NT2/D1 (cell line): ENCODE measurements at regions not wholly inside any gene's neighbourhood (a gene's known extent, or its start where the extent isn't known, plus 50 kb on each side); places are given as distances from the start of the nearest gene placed in this dataset.
"Not testable (repeated sequence)": the region's sequence is repeated elsewhere in the genome, so short reads cannot be mapped to it uniquely, and the experiment has no call there.

Experiments
- DNase-seq: peaks from one replicate; pipeline ENCODE4 v3.0.0-alpha.2; 2011; ENCODE audit warnings: low read depth, low spot score
- H3K27me3 ChIP-seq: 2 replicates; pipeline ENCODE4 v1.6.0; 2011; ENCODE audit warnings: mild to moderate bottlenecking; ENCODE audit not compliant: insufficient read length, insufficient read depth
- H3K36me3 ChIP-seq: 2 replicates; pipeline ENCODE4 v1.6.1; 2011; ENCODE audit warnings: mild to moderate bottlenecking, low read length, mixed read lengths; ENCODE audit not compliant: insufficient read depth, insufficient read length
- H3K4me1 ChIP-seq: 2 replicates; pipeline ENCODE4 v1.5.1; 2011; ENCODE audit not compliant: insufficient read depth, insufficient read length
- H3K4me3 ChIP-seq: 2 replicates; pipeline ENCODE4 v1.5.1; 2011; ENCODE audit warnings: low read depth; ENCODE audit not compliant: insufficient read length
- H3K9ac ChIP-seq: 2 replicates; pipeline ENCODE4 v1.6.0; 2011; ENCODE audit warnings: low read depth; ENCODE audit not compliant: insufficient read length
- H3K9me3 ChIP-seq: 2 replicates; pipeline ENCODE4 v1.5.1; 2011; ENCODE audit warnings: mild to moderate bottlenecking, low read length; ENCODE audit not compliant: insufficient read depth
- SUZ12 ChIP-seq: IDR thresholded peaks from 2 replicates; pipeline ENCODE4 v1.6.1; 2011; ENCODE audit not compliant: insufficient read length, insufficient read depth; ENCODE audit errors: extremely low read depth
- YY1 ChIP-seq: IDR thresholded peaks from 2 replicates; pipeline ENCODE4 v1.6.1; 2011; ENCODE audit not compliant: insufficient read length, insufficient read depth
- ZNF274 ChIP-seq: IDR thresholded peaks from 2 replicates; pipeline ENCODE4 v1.6.1; 2011; ENCODE audit warnings: mild to moderate bottlenecking, low read depth, low read length

DNA sequence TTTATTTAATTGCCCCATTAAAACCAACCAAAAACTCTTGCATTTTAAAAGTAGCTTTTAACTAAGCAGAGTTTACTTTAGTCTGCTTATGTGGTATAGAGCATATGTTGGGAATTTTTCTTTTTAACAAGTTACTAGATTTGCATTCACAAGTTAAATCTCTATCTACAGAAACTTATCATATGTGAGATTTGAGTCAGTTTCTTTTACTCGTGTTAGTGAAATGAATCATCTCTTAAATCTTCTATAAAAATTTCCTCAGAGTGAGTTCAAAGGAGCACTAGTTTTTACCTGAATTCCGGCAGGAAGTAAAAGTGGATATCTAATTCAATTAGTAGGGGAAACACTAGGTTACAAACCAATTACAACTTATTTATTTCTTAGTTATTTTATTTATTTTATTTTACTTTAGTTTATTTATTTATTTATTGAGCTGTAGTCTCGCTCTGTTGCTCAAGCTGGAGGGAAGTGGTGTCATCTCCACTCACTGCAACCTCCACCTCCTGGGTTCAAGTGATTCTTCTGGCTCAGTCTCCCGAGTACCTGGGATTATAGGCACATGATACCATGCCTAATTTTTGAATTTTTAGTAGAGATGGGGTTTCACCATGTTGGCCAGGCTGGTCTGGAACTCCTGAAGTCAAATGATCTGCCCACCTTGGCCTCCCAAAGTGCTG is 1609.6 kb upstream of the B3GALT2 start:
- Histone ChIP-seq H3K9ac (no peak overlapping the region), H3K4me1 (no peaks in the 10 kb centered on the region), H3K36me3 (no peaks in the 10 kb centered on the region), H3K4me3 (no peak overlapping the region), H3K27me3 (no peaks in the 10 kb centered on the region), H3K9me3 (no peaks in the 10 kb centered on the region; the same call in 1 of the 2 replicates)
- no peak for DNase-seq
- TF ChIP-seq ZNF274 (no peak), YY1 (no peak), SUZ12 (no peak)

DNA sequence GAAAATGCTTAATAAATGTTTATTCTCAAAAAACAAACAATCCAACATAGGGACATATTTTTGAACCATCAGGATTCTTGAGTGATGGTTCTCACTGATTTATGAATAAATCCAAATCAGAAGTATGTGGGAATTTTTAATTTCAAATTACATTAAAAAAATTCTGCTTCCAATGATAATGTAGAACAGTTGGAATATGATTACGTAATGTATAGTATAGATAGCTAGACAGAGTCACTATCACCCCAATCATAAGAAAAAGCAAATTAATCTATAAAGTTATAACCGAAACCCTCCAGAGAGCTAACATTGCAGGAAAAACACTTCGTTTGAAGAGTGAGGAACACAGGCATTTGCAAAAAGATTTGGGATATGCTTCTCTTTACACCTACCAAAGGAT is 1600.6 kb upstream of the B3GALT2 start:
- Histone ChIP-seq H3K9ac (no peak overlapping the region), H3K9me3 (no peaks in the 10 kb centered on the region), H3K4me3 (no peak overlapping the region), H3K4me1 (no peaks in the 10 kb centered on the region), H3K27me3 (no peaks in the 10 kb centered on the region), H3K36me3 (no peaks in the 10 kb centered on the region)
- no peak for TF ChIP-seq SUZ12
- TF ChIP-seq YY1 = no peak
- no peak for TF ChIP-seq ZNF274
- DNase-seq = no peak

DNA sequence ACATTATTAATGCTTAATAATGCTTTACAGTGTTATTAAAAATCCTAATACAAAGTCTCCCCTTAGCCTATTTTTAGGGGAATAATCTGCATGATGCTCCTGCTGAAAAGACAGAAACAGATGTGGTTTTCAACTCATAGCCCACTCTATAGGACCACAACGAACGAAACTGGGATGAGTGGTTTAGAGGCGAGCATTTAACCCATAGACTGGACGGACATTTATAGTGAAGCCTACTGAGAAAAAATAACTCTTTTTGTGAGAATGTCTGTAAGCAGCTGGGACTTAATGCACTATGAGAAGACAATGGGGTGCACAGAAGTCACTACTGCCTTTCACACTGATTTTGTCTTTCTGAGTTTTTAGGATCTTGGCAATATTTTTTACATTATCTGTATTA is 1599.6 kb upstream of the B3GALT2 start:
- Histone ChIP-seq H3K9ac (no peak overlapping the region), H3K4me3 (no peak overlapping the region), H3K9me3 (no peaks in the 10 kb centered on the region), H3K27me3 (no peaks in the 10 kb centered on the region), H3K36me3 (no peaks in the 10 kb centered on the region), H3K4me1 (no peaks in the 10 kb centered on the region)
- no peak for TF ChIP-seq ZNF274
- no peak for TF ChIP-seq SUZ12
- no peak for TF ChIP-seq YY1
- DNase-seq = no peak

DNA sequence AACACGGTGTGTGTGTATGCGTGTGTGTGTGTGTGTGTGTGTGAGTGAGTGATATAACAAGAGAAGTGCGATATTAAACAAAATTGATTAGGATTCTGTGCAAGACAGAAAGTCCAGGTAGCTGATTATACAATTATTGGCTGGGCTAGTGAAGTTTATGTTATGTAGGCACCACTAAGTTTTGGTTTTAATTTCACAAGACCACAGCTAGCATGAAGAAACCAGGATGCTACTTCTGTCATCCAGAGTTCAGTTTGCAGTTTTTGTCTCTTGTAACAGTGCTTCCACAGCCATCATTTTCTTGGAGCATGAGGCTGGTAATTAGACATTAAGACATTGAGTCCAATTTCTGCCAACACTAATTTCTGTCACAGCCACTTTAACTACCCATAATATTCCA is 1590.2 kb upstream of the B3GALT2 start:
- Histone ChIP-seq H3K9ac (no peak overlapping the region), H3K36me3 (no peaks in the 10 kb centered on the region), H3K4me1 (no peaks in the 10 kb centered on the region), H3K9me3 (no peaks in the 10 kb centered on the region), H3K27me3 (no peaks in the 10 kb centered on the region), H3K4me3 (no peak overlapping the region)
- no peak for DNase-seq
- no peak for TF ChIP-seq SUZ12
- no peak for TF ChIP-seq ZNF274
- TF ChIP-seq YY1 = no peak

DNA sequence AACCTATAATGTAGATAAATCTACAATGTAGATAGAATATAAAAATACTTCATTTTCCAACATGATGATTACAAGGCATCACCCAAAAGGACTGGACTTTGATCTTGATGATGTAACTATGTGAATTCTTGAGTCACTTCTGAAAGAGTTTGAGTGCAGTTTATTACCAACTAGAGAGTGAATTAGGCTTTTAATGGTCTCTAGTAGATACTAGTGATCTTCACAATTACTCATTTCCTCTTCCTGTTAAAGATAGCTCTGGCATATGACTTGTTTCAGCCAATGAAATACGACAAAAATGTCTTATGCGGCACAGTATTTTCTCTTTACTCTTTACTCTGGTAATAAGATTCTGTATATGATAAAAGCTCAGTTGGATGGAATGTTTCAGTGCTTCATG is 1588.1 kb upstream of the B3GALT2 start:
- Histone ChIP-seq H3K4me3 (no peak overlapping the region), H3K36me3 (no peaks in the 10 kb centered on the region), H3K4me1 (no peaks in the 10 kb centered on the region), H3K27me3 (no peaks in the 10 kb centered on the region), H3K9me3 (no peaks in the 10 kb centered on the region), H3K9ac (no peak overlapping the region)
- no peak for DNase-seq
- no peak for TF ChIP-seq YY1
- TF ChIP-seq ZNF274 = no peak
- no peak for TF ChIP-seq SUZ12

DNA sequence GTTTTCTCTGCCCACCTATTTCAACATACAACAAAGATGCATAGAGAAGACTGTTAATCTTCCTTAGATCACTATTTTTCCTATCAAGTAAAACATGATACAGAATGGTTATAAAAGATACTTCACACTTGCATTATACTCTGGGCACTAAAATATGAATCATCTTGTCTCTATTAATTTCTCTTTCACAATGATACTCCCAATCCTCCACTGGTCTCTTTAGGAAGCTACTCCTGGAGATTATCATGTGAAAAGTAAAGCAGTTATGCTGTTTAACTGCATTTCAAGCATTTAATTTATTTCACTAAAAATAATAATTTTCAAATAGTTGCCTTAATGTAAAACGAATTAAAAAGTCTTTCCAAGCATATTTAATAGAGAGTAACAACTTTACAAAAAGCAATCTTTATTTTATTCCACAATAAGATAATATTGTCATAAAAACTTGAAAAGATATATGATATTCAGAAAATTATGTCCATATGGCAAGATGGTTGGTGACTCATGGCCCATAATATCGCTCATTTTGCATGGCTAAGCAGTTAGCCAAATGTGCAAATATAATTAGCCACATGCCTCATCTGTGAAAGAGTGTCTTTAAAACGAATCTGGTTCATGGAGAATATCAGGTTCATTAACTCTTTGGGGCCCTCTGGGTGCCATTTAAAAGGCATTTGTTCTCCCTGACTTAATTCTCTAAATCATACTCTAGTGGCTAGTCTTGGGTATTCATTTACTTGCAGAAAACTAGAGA is 1569.0 kb upstream of the B3GALT2 start:
- no peak for DNase-seq
- TF ChIP-seq SUZ12 = no peak
- TF ChIP-seq YY1 = no peak
- TF ChIP-seq ZNF274 = no peak
- H3K36me3 ChIP-seq = no peaks in the 10 kb centered on the region
- no peaks in the 10 kb centered on the region for H3K9me3 ChIP-seq
- H3K9ac ChIP-seq = no peak overlapping the region
- H3K4me1 ChIP-seq = no peaks in the 10 kb centered on the region
- H3K4me3 ChIP-seq = no peak overlapping the region
- no peaks in the 10 kb centered on the region for H3K27me3 ChIP-seq

DNA sequence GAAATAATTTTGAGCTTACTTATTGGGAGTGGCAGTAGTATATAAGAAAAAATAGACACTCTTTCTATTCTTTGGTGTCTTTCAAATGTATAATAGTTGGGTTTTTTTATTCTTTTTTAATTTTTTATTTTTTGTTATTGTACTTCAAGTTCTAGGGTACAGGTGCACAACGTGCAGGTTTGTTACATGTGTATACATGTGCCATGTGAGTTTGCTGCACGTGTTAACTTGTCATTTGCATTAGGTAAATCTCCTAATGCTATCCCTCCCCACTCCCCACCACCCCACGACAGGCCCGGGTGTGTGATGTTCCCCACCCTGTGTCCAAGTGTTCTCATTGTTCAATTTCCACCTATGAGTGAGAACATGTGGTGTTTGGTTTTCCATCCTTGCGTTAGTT is 1552.4 kb upstream of the B3GALT2 start:
- H3K9ac ChIP-seq, H3K4me1 ChIP-seq, H3K9me3 ChIP-seq, DNase-seq, H3K27me3 ChIP-seq, H3K36me3 ChIP-seq, H3K4me3 ChIP-seq: not testable (repeated sequence)
